ENCODE measurements at regions not wholly inside any gene's neighbourhood (a gene's known extent, or its start where the extent isn't known, plus 50 kb on each side); places are given as distances from the start of the nearest gene placed in this dataset.

- TF ChIP-seq CTCF (conservative IDR thresholded peaks at IDR 0.05; ENCODE audit: low read depth, low read length): no peak
- TF ChIP-seq EZH2 (IDR thresholded peaks at IDR 0.05; ENCODE audit: borderline replicate concordance, low read depth, low read length, poor library complexity, severe bottlenecking): no peak
- ChIA-PET POLR2A (ENCODE audit: low non-redundant PET) (no interaction called here), CTCF (no interaction called here)
- DNase-seq (ENCODE audit: low spot score): no peak
- no peak overlapping the region for H3K27ac ChIP-seq (ENCODE audit: low read depth, low read length, poor library complexity, severe bottlenecking)
- H3K4me3 ChIP-seq (ENCODE audit: low read depth, low read length, poor library complexity, severe bottlenecking): no peak overlapping the region
- intact Hi-C loops (cut with micrococcal nuclease; ENCODE audit: unreplicated experiment): no loop called here
- H3K4me1 ChIP-seq (ENCODE audit: insufficient read depth, low read length, poor library complexity, severe bottlenecking): no peaks in the 10 kb centered on the region
- H3K36me3 ChIP-seq (ENCODE audit: insufficient read depth, low read length, poor library complexity, severe bottlenecking): no peaks in the 10 kb centered on the region
- H3K9me3 ChIP-seq (ENCODE audit: low read depth, low read length, poor library complexity, severe bottlenecking): no peaks in the 10 kb centered on the region
- BruUV-seq (replicated peaks): no TSS peak
- H3K27me3 ChIP-seq (replicated peaks; ENCODE audit: insufficient read depth, low read depth, low read length, poor library complexity): no peaks in the 10 kb centered on the region
These were observed 190.0 kb upstream of the GPR12 start for GRCh38 chr13:26950546-26950945.

- no peak for DNase-seq (ENCODE audit: low spot score)
- no peak overlapping the region for H3K4me3 ChIP-seq (ENCODE audit: low read depth, low read length, poor library complexity, severe bottlenecking)
- ChIA-PET CTCF (interaction anchor here (0.6 kb wide), 1 partner anchor 399 kb away, joined by 3 read pairs; no protein-coding TSS in a partner anchor), POLR2A (ENCODE audit: low non-redundant PET) (no interaction called here)
- no peaks in the 10 kb centered on the region for H3K9me3 ChIP-seq (ENCODE audit: low read depth, low read length, poor library complexity, severe bottlenecking)
- no peak for TF ChIP-seq CTCF (conservative IDR thresholded peaks at IDR 0.05; ENCODE audit: low read depth, low read length)
- intact Hi-C loops (cut with micrococcal nuclease; ENCODE audit: unreplicated experiment): no loop called here
- no TSS peak for BruUV-seq (replicated peaks)
- H3K27ac ChIP-seq (ENCODE audit: low read depth, low read length, poor library complexity, severe bottlenecking): no peak overlapping the region
- H3K27me3 ChIP-seq (replicated peaks; ENCODE audit: insufficient read depth, low read depth, low read length, poor library complexity): no peaks in the 10 kb centered on the region
- no peaks in the 10 kb centered on the region for H3K4me1 ChIP-seq (ENCODE audit: insufficient read depth, low read length, poor library complexity, severe bottlenecking)
- H3K36me3 ChIP-seq (ENCODE audit: insufficient read depth, low read length, poor library complexity, severe bottlenecking): no peaks in the 10 kb centered on the region
These were observed 189.3 kb upstream of the GPR12 start for GRCh38 chr13:26949701-26950502.

GRCh38 chr13:26948353-26948752 is 187.8 kb upstream of the GPR12 start:
- Histone ChIP-seq H3K4me1 (ENCODE audit: insufficient read depth, low read length, poor library complexity, severe bottlenecking) (no peaks in the 10 kb centered on the region), H3K36me3 (ENCODE audit: insufficient read depth, low read length, poor library complexity, severe bottlenecking) (no peaks in the 10 kb centered on the region), H3K9me3 (ENCODE audit: low read depth, low read length, poor library complexity, severe bottlenecking) (no peaks in the 10 kb centered on the region), H3K27me3 (replicated peaks; ENCODE audit: insufficient read depth, low read depth, low read length, poor library complexity) (no peaks in the 10 kb centered on the region), H3K27ac (ENCODE audit: low read depth, low read length, poor library complexity, severe bottlenecking) (no peak overlapping the region), H3K4me3 (ENCODE audit: low read depth, low read length, poor library complexity, severe bottlenecking) (no peak overlapping the region)
- POLR2A ChIA-PET (ENCODE audit: low non-redundant PET): no interaction called here
- no TSS peak for BruUV-seq (replicated peaks)
- CTCF ChIA-PET: no interaction called here
- TF ChIP-seq EZH2 (IDR thresholded peaks at IDR 0.05; ENCODE audit: borderline replicate concordance, low read depth, low read length, poor library complexity, severe bottlenecking): no peak
- no peak for TF ChIP-seq CTCF (conservative IDR thresholded peaks at IDR 0.05; ENCODE audit: low read depth, low read length)
- intact Hi-C loops (cut with micrococcal nuclease; ENCODE audit: unreplicated experiment): no loop called here
- no peak for DNase-seq (ENCODE audit: low spot score)
